ENCODE measurements at regions not wholly inside any gene's neighbourhood (a gene's known extent, or its start where the extent isn't known, plus 50 kb on each side); places are given as distances from the start of the nearest gene placed in this dataset.
"Not testable (repeated sequence)": the region's sequence is repeated elsewhere in the genome, so short reads cannot be mapped to it uniquely, and the experiment has no call there.

DNA sequence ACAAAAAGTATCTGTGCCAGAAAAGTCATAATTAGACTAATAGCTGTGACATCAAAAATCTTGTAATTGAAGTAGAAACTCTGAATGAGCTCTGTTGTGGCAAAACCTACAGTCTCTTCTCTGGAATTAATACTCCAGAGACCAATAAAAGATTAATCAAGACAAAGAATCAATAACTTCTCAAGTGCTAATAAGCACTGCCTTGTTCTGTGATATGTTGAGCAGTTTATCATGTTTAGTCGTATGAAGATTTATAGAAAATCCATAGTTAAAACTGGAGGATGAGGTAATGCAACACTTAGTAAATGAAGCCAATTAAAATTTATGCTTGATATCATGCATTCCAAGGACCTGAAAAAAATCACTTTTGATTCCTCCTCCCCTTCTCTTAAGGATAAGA lies 72.3 kb upstream of the RNF32 start:
- no peak for DNase-seq
- Histone ChIP-seq H3K4me1 (no peaks in the 10 kb centered on the region), H3K4me3 (ENCODE audit: low read depth, low read length) (no peak overlapping the region), H3K36me3 (no peaks in the 10 kb centered on the region), H3K27me3 (no peaks in the 10 kb centered on the region; the same call in 1 of the 2 replicates), H3K9me3 (no peaks in the 10 kb centered on the region)
- TF ChIP-seq, protein P1, sequence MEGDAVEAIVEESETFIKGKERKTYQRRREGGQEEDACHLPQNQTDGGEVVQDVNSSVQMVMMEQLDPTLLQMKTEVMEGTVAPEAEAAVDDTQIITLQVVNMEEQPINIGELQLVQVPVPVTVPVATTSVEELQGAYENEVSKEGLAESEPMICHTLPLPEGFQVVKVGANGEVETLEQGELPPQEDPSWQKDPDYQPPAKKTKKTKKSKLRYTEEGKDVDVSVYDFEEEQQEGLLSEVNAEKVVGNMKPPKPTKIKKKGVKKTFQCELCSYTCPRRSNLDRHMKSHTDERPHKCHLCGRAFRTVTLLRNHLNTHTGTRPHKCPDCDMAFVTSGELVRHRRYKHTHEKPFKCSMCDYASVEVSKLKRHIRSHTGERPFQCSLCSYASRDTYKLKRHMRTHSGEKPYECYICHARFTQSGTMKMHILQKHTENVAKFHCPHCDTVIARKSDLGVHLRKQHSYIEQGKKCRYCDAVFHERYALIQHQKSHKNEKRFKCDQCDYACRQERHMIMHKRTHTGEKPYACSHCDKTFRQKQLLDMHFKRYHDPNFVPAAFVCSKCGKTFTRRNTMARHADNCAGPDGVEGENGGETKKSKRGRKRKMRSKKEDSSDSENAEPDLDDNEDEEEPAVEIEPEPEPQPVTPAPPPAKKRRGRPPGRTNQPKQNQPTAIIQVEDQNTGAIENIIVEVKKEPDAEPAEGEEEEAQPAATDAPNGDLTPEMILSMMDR (IDR thresholded peaks at IDR 0.05; ENCODE audit: low read depth, low read length), result no peak

DNA sequence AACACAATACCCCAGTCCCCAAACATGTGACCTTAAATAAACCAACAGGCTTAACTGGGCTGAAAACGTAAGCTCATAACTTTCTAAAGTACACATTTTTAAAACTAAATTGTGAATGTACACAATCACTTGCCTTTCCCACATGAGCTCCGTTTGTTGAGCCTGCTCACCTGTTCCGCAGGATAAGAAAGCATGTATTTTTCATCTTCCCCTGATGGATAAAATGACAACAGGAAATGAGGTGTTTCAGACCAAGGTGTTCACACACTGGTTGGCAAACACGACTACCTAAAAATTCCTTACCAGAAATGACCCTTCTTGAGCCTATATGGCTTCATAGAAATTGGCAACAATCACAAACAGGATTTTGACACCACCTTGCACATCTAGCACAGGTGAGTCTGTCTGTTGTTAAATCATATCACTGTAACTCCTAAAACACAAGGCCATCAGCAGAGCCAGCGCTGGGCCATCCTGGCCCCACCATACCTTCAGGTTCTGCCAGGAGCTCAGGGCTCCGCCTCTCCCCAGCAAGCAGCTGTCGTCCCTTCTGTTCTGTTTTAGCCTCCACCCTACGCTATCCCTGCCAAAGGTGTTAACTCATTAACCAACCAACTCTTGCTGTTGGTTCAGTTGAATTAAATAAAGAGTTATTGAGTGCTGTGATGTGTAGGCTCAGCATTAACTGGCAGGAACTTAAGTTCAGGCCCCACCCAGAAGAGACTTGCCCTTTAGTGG lies 73.6 kb upstream of the RNF32 start:
- no peak overlapping the region for H3K4me3 ChIP-seq (ENCODE audit: low read depth, low read length)
- TF ChIP-seq, protein P1 (IDR thresholded peaks at IDR 0.05; ENCODE audit: low read depth, low read length), result no peak
- no peaks in the 10 kb centered on the region for H3K4me1 ChIP-seq
- H3K36me3 ChIP-seq, result no peaks in the 10 kb centered on the region
- no peak for DNase-seq
- no peaks in the 10 kb centered on the region for H3K27me3 ChIP-seq
- H3K9me3 ChIP-seq, result no peaks in the 10 kb centered on the region

DNA sequence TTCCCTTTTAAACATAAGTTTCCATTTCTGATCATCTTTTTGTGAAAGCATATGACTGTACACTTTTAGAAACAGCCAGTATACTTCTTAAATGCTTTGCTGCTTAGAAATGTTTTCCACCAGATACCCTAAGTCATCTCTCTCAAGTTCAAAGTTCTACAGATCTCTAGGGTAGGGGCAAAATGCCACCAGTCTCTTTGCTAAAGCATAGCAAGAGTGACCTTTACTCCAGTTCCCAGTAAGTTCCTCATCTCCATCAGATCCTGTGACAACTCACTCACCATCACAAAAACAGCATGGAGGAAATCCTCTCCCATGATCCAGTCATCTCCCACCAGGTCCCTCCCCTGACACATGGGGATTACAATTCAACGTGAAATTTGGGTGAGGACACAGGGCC lies 75.6 kb upstream of the RNF32 start:
- H3K4me1 ChIP-seq; H3K4me3 ChIP-seq (ENCODE audit: low read depth, low read length); H3K27me3 ChIP-seq; H3K9me3 ChIP-seq; DNase-seq; H3K36me3 ChIP-seq: not testable (repeated sequence)

DNA sequence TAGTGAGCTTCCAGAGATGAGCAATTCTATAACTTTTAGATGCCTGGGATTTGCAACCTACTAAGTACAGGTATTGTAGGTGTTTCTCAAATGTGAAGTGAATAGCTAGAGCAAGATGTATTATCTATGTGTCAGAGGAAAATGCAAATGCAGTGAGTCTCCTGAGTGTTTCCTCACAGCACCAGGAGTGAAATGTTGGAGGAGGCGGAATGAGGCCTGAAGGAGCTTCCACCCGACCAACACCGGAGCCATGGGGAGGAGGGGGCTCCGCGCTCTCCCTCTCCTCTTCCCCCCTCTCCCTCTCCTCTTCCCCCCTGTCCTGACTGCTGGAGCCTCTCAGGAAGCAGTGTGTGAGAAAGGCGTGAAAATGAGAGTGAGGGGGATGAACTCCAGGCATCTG lies 79.9 kb upstream of the RNF32 start:
- no peaks in the 10 kb centered on the region for H3K27me3 ChIP-seq
- no peaks in the 10 kb centered on the region for H3K36me3 ChIP-seq
- no peaks in the 10 kb centered on the region for H3K4me1 ChIP-seq
- H3K9me3 ChIP-seq, result no peaks in the 10 kb centered on the region
- TF ChIP-seq, protein P1 (IDR thresholded peaks at IDR 0.05; ENCODE audit: low read depth, low read length), result no peak
- H3K4me3 ChIP-seq (ENCODE audit: low read depth, low read length), result no peak overlapping the region
- no peak for DNase-seq

DNA sequence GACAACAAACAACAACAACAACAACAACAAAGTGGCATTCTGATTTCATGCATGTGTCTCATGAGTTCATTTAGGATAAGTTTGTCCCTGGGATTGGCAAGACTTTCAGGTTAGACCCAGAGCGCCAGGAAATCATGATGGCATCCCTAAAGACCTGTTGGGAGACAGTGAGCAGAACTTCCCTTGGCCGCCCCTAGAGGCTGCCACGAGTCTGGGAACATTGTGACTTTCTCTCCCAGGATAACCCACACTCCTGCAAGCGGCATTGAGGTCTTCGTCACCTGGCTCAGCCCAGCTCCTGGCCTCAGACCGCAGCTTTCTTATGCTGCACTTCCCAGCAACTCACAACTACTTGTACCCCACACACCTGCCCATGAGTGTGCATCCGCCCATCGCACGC lies 80.5 kb upstream of the RNF32 start:
- Histone ChIP-seq H3K4me1 (no peaks in the 10 kb centered on the region), H3K36me3 (no peaks in the 10 kb centered on the region), H3K9me3 (no peaks in the 10 kb centered on the region), H3K4me3 (ENCODE audit: low read depth, low read length) (no peak overlapping the region), H3K27me3 (no peaks in the 10 kb centered on the region)
- peak; percentile 35 for DNase-seq
- TF ChIP-seq, protein P1 (IDR thresholded peaks at IDR 0.05; ENCODE audit: low read depth, low read length), result peak; percentile 61

DNA sequence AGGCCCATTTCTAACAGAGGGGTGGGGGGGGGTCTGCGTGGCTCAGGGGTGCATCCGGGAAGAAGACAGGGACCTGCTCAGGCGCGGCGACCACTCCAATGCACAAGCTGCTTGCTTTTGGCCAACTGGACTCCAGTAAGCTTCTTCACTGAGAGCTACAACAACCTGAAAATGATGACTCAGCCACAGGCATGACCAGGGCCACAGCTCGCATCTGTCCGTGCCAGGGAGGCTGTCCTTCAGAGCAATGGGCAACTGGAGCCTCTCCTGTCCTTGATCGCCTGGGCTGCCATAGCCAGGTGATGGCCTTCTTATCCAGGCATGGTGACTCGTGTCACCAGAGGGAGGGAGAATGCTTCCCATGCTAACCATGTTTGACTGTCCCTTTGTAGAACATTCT lies 81.6 kb upstream of the RNF32 start:
- Histone ChIP-seq H3K27me3 (no peaks in the 10 kb centered on the region), H3K4me1 (no peaks in the 10 kb centered on the region), H3K9me3 (no peaks in the 10 kb centered on the region), H3K4me3 (ENCODE audit: low read depth, low read length) (no peak overlapping the region), H3K36me3 (no peaks in the 10 kb centered on the region)
- TF ChIP-seq, protein P1 (IDR thresholded peaks at IDR 0.05; ENCODE audit: low read depth, low read length), result no peak
- DNase-seq, result no peak
